ENCODE measurements at regions not wholly inside any gene's neighbourhood (a gene's known extent, or its start where the extent isn't known, plus 50 kb on each side); places are given as distances from the start of the nearest gene placed in this dataset.

DNA sequence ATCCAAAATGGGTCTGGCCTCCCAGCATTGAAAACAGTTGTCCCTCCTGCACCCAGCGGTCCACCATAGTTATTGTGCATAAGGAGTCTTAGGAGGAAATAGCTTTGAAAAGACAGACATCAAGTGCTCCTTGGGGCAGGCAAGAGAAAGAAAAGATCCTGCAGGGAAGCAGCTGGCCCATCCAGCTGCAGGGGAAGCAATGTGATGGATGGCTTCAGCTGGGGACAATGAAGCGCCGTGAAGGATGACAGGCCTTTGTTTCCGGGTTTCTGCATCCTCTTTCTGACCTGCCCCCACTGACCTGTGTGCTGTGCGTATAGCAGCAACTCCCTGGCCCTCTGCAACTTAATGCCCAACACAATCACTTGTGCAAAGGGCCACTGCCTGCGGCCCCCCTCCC, 142.9 kb upstream of the NCKAP5 start:
- TF ChIP-seq, protein P1, sequence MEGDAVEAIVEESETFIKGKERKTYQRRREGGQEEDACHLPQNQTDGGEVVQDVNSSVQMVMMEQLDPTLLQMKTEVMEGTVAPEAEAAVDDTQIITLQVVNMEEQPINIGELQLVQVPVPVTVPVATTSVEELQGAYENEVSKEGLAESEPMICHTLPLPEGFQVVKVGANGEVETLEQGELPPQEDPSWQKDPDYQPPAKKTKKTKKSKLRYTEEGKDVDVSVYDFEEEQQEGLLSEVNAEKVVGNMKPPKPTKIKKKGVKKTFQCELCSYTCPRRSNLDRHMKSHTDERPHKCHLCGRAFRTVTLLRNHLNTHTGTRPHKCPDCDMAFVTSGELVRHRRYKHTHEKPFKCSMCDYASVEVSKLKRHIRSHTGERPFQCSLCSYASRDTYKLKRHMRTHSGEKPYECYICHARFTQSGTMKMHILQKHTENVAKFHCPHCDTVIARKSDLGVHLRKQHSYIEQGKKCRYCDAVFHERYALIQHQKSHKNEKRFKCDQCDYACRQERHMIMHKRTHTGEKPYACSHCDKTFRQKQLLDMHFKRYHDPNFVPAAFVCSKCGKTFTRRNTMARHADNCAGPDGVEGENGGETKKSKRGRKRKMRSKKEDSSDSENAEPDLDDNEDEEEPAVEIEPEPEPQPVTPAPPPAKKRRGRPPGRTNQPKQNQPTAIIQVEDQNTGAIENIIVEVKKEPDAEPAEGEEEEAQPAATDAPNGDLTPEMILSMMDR (conservative IDR thresholded peaks at IDR 0.05; ENCODE audit: low read length) = no peak
- TF ChIP-seq EZH2phosphoT487 (IDR thresholded peaks at IDR 0.05; ENCODE audit: borderline replicate concordance) = no peak

Data from Loucy (cell line).